ENCODE measurements at regions not wholly inside any gene's neighbourhood (a gene's known extent, or its start where the extent isn't known, plus 50 kb on each side); places are given as distances from the start of the nearest gene placed in this dataset.

DNA sequence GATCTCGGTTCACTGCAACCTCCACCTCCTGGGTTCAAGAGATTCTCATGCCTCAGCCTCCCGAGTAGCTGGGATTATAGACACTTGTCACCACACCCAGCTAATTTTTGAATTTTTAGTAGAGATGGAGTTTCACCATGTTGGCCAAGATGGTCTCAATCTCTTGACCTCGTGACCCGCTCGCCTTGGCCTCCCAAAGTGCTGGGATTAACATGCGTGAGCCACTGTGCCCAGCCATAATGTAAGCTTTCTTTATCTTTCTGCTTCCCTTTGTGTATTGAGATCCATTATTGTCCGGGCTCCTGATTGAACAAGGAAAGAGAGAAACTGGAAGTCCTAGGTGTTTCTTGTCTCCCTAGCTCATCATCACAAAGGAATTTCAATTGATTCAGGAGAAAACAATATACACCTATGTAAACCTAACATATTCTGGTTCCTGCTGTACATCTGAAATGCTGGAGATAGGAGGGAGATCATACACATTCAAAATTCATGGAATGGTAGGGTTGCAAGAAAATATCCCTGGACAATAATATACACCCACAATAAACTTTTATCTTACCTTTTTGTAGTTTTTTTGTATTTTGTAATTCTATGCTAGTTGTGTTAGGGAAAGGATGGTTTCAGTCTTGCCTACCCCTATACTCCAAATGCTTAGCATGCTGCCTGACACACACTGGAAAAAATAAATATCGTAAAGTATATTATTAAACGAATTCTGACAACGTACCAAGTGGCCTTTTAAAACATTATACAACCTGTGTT, 194.4 kb upstream of the HS3ST1 start:
- no peak for DNase-seq
- Histone ChIP-seq H3K9me3 (ENCODE audit: control insufficient read depth, low read length) (no peaks in the 10 kb centered on the region), H3K4me3 (ENCODE audit: low read length) (no peak overlapping the region), H3K4me1 (ENCODE audit: control insufficient read depth, insufficient read depth, low read length) (no peaks in the 10 kb centered on the region), H3K27ac (ENCODE audit: low read depth, low read length) (no peak overlapping the region), H3K36me3 (ENCODE audit: control insufficient read depth, insufficient read depth, low read length) (no peaks in the 10 kb centered on the region), H3K9ac (ENCODE audit: extremely low read depth, low read length, poor library complexity, severe bottlenecking) (no peak overlapping the region), H3K27me3 (ENCODE audit: control insufficient read depth, insufficient read depth, low read length, poor library complexity, severe bottlenecking) (no peaks in the 10 kb centered on the region)
- WGBS, 2 experiments (ENCODE audit: insufficient coverage in 1 of 2, insufficient read length in 1 of 2): 94 to 100% methylated on average over 7 to 10 of the region's 10 CpGs
- no peak overlapping the region for H3K4me3 Mint-ChIP-seq
- no peaks in the 10 kb centered on the region for H3K36me3 Mint-ChIP-seq (ENCODE audit: low read depth)
- H3K27ac Mint-ChIP-seq: no peak overlapping the region
- no peaks in the 10 kb centered on the region for H3K4me1 Mint-ChIP-seq
- H3K27me3 Mint-ChIP-seq (ENCODE audit: insufficient read depth): no peaks in the 10 kb centered on the region
- H3K9me3 Mint-ChIP-seq: peaks cover 3% of the 10 kb centered on the region
- TF ChIP-seq CTCF (conservative IDR thresholded peaks at IDR 0.05): no peak

DNA sequence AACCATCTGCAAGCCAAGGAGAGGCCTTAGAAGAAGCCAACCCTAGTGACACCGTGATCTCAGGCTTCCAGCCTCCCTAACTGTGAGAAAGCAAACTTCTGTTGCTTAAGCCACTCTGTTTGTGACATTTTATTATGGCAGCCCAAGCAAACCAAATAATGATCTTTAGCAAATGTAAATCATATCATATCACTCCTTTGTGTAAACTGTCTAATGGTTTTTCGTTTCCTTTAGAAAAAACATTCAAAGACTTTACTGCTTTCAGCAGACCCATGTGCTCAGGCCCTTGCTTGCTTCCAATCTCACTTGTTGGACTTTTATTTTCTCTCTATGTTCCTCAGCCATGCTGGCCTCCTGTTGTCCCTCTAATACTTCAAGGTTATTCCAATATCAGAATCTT, 192.2 kb upstream of the HS3ST1 start:
- WGBS, 2 experiments (ENCODE audit: insufficient coverage in 1 of 2, insufficient read length in 1 of 2): 94 to 97% methylated on average over 2 of the region's 2 CpGs

GRCh38 chr4:11618666-11619282, 190.1 kb upstream of the HS3ST1 start:
- WGBS, 2 experiments (ENCODE audit: insufficient coverage in 1 of 2, insufficient read length in 1 of 2): 71 to 83% methylated on average over 1 to 2 of the region's 2 CpGs
- H3K27me3 Mint-ChIP-seq (ENCODE audit: insufficient read depth): no peaks in the 10 kb centered on the region
- H3K27me3 ChIP-seq (ENCODE audit: control insufficient read depth, insufficient read depth, low read length, poor library complexity, severe bottlenecking): no peaks in the 10 kb centered on the region
- H3K4me3 Mint-ChIP-seq: no peak overlapping the region
- H3K36me3 Mint-ChIP-seq (ENCODE audit: low read depth): no peaks in the 10 kb centered on the region
- H3K4me3 ChIP-seq (ENCODE audit: low read length): no peak overlapping the region
- no peak for DNase-seq
- H3K9me3 Mint-ChIP-seq: no peaks in the 10 kb centered on the region
- no peaks in the 10 kb centered on the region for H3K4me1 ChIP-seq (ENCODE audit: control insufficient read depth, insufficient read depth, low read length)
- no peak for TF ChIP-seq CTCF (conservative IDR thresholded peaks at IDR 0.05)
- H3K4me1 Mint-ChIP-seq: no peaks in the 10 kb centered on the region
- H3K36me3 ChIP-seq (ENCODE audit: control insufficient read depth, insufficient read depth, low read length): no peaks in the 10 kb centered on the region
- no peak overlapping the region for H3K27ac Mint-ChIP-seq
- H3K9ac ChIP-seq (ENCODE audit: extremely low read depth, low read length, poor library complexity, severe bottlenecking): no peak overlapping the region
- H3K27ac ChIP-seq (ENCODE audit: low read depth, low read length): no peak overlapping the region
- H3K9me3 ChIP-seq (ENCODE audit: control insufficient read depth, low read length): no peaks in the 10 kb centered on the region

More for the DNA sequence above, 192.2 kb upstream of the HS3ST1 start:
- H3K4me3 Mint-ChIP-seq: no peak overlapping the region
- no peaks in the 10 kb centered on the region for H3K4me1 Mint-ChIP-seq
- Histone ChIP-seq H3K4me3 (ENCODE audit: low read length) (no peak overlapping the region), H3K36me3 (ENCODE audit: control insufficient read depth, insufficient read depth, low read length) (no peaks in the 10 kb centered on the region), H3K27me3 (ENCODE audit: control insufficient read depth, insufficient read depth, low read length, poor library complexity, severe bottlenecking) (no peaks in the 10 kb centered on the region), H3K27ac (ENCODE audit: low read depth, low read length) (no peak overlapping the region), H3K9ac (ENCODE audit: extremely low read depth, low read length, poor library complexity, severe bottlenecking) (no peak overlapping the region), H3K9me3 (ENCODE audit: control insufficient read depth, low read length) (no peaks in the 10 kb centered on the region), H3K4me1 (ENCODE audit: control insufficient read depth, insufficient read depth, low read length) (no peaks in the 10 kb centered on the region)
- H3K27me3 Mint-ChIP-seq (ENCODE audit: insufficient read depth): no peaks in the 10 kb centered on the region
- no peak overlapping the region for H3K27ac Mint-ChIP-seq
- H3K36me3 Mint-ChIP-seq (ENCODE audit: low read depth): no peaks in the 10 kb centered on the region
- no peaks in the 10 kb centered on the region for H3K9me3 Mint-ChIP-seq
- no peak for TF ChIP-seq CTCF (conservative IDR thresholded peaks at IDR 0.05)
- DNase-seq: no peak
